ENCODE measurements at regions not wholly inside any gene's neighbourhood (a gene's known extent, or its start where the extent isn't known, plus 50 kb on each side); places are given as distances from the start of the nearest gene placed in this dataset.

GRCh38 chr1:38253314-38253713 lies 206.7 kb upstream of the POU3F1 start:
- no peak for TF ChIP-seq CTCF (IDR thresholded peaks at IDR 0.05)
- TF ChIP-seq POLR2A (IDR thresholded peaks at IDR 0.05; ENCODE audit: low read depth), result no peak
